BLaER1 treated with 17β-estradiol and CSF1 and Interleukin-3, amounts not matched to agents 10 nM and 100 nM (cell line): ENCODE measurements at regions not wholly inside any gene's neighbourhood (a gene's known extent, or its start where the extent isn't known, plus 50 kb on each side); places are given as distances from the start of the nearest gene placed in this dataset.

Experiments used
- H3K27ac ChIP-seq, 11 experiments: shearing (Covaris generic); formaldehyde crosslinking; 2 replicates each; pipeline ENCODE4 v1.8.1; 2022
- H3K27me3 ChIP-seq, 11 experiments: shearing (Covaris generic); formaldehyde crosslinking; 2 replicates each; pipeline ENCODE4 v1.8.1; 2022
- H3K36me3 ChIP-seq, 11 experiments: shearing (Covaris generic); formaldehyde crosslinking; 2 replicates each; pipeline ENCODE4 v1.8.1; 2022
- H3K4me1 ChIP-seq, 10 experiments: shearing (Covaris generic); formaldehyde crosslinking; 2 replicates each; pipeline ENCODE4 v1.8.1; 2022
- H3K4me2 ChIP-seq, 11 experiments: shearing (Covaris generic); formaldehyde crosslinking; 2 replicates each; pipeline ENCODE4 v1.8.1; 2022
- H3K4me3 ChIP-seq, 10 experiments: shearing (Covaris generic); formaldehyde crosslinking; 2 replicates each; pipeline ENCODE4 v1.8.1; 2022
- H3K9ac ChIP-seq, 11 experiments: shearing (Covaris generic); formaldehyde crosslinking; 2 replicates each; pipeline ENCODE4 v1.8.1; 2022
- H3K9me3 ChIP-seq, 11 experiments: shearing (Covaris generic); formaldehyde crosslinking; replicated peaks in 1 of 11; 2 replicates each; pipeline ENCODE4 v1.8.1; 2022
- H4K20me1 ChIP-seq, 11 experiments: shearing (Covaris generic); formaldehyde crosslinking; 2 replicates each; pipeline ENCODE4 v1.8.1; 2022
- Cebpa-rat ChIP-seq, 11 experiments: shearing (Covaris generic); IDR thresholded peaks; 2 replicates each; pipeline ENCODE4 v1.8.1; 2022

DNA sequence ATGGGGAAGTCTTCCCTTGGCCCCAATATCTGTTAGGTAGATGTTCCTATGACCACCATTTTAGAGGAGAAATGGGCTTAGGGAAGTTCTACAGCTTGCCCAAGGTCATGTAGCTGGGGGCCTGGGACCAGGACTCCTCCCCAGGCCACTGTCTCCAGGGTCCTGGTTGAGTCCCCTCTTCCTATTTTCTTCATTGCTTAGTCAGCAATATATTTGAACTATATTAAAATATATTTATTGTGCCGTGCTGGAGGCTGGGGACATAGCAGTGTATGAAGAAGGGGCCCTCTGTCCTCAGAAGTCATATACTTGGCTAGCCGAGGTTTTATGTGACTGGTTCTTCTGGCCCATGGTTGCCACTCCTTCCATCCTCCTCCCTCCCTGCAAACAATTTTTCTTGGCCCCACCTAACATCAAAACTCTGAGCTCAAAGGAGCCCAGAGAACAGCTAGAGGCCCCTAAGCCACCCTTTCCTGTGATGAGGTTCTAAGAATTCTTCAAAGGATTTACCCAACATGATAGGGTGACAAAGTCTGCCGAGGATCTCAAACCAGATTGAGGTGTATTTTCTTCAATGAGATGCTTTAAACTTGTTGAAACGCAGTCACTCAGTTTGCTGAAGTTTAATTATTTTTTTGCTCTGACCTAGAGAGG, 121.2 kb upstream of the RASGRP1 start:
- Histone ChIP-seq H4K20me1 (no peaks in the 10 kb centered on the region), H3K4me1 (peaks cover 43 to 57% (median 51%) of the 10 kb centered on the region in 10 experiments), H3K9me3 (peaks cover 0 to 14% (median 7%) of the 10 kb centered on the region in 11 experiments; a peak in 9 of 22 replicates), H3K27me3 (no peaks in the 10 kb centered on the region), H3K9ac (no peak overlapping the region), H3K4me2 (peak overlapping the region in 2 of 11 experiments; percentile 59 to 71; a peak in 4 of 22 replicates), H3K4me3 (no peak overlapping the region), H3K36me3 (no peaks in the 10 kb centered on the region), H3K27ac (peak overlapping the region in 1 of 11 experiments; percentile 50; a peak in 2 of 22 replicates)
- no peak for TF ChIP-seq Cebpa-rat (IDR thresholded peaks at IDR 0.05)

DNA sequence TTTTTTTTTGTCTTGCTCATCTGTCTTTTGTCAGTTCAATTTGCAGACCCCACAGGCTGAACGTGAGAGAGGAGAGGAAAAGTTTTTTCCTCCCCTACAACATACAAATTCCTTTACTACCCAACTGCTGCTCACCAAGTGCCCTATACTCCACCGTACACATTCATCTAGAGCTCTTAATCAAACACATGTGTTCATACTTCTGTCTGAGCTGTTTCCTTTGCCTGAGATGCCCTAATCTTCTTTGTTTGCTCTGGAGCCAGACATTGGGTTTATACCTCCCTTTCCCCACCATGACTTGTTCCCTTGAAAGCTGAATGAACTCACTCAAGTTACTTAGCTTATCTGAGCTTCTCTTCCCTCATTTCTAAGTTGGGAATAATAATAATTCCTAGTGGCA, 122.7 kb upstream of the RASGRP1 start:
- TF ChIP-seq Cebpa-rat (IDR thresholded peaks at IDR 0.05), result no peak
- Histone ChIP-seq H3K4me2 (no peak overlapping the region), H4K20me1 (no peaks in the 10 kb centered on the region), H3K9ac (no peak overlapping the region), H3K9me3 (peaks cover 0 to 4% (median under 1%) of the 10 kb centered on the region in 11 experiments; a peak in 6 of 22 replicates), H3K4me1 (peaks cover 43 to 59% (median 51%) of the 10 kb centered on the region in 10 experiments), H3K36me3 (no peaks in the 10 kb centered on the region), H3K27ac (no peak overlapping the region), H3K4me3 (no peak overlapping the region), H3K27me3 (no peaks in the 10 kb centered on the region)

DNA sequence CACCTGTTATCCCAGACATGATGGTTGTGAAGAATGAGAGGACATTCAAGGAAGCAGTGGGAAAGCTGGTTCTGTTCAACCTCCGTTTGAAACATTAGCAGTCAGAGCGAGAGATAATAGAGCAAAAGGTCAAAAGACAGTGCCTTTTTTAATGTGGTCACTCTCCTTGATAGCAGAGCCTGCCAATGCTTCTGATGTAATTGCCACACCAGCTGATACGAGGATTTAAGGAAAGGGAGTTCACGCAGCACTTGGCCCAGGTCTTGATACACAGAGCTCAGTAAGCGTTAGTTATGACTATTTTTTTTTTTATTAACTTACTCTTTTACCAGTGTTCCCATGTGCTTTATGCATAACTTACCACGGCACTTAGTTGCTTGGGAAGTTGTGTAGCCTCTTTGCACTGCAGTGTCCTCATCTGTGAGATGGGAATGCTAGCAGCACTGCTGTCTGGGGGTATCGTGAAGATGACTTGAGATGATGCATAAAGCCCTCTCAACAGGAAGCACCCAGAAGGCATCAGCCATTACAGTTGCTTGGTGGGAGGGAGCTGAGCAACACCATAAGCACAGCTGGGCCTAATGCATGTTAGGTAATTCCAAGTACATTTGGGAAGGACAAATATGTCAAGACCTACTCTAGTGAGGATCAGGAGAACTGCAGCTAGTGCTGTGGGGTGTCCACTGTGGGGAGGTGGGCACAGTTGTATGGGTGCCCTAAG, 123.3 kb upstream of the RASGRP1 start:
- H3K9me3 ChIP-seq, result no peaks in the 10 kb centered on the region
- H3K27ac ChIP-seq, result no peak overlapping the region
- no peaks in the 10 kb centered on the region for H4K20me1 ChIP-seq
- no peaks in the 10 kb centered on the region for H3K27me3 ChIP-seq
- no peak overlapping the region for H3K4me3 ChIP-seq
- H3K4me2 ChIP-seq, result no peak overlapping the region
- no peaks in the 10 kb centered on the region for H3K36me3 ChIP-seq
- no peak overlapping the region for H3K9ac ChIP-seq
- no peak for TF ChIP-seq Cebpa-rat (IDR thresholded peaks at IDR 0.05)
- peaks cover 37 to 55% (median 46%) of the 10 kb centered on the region in 10 experiments for H3K4me1 ChIP-seq

GRCh38 chr15:38688761-38689160, 124.1 kb upstream of the RASGRP1 start:
- Histone ChIP-seq H4K20me1 (no peaks in the 10 kb centered on the region), H3K9me3 (no peaks in the 10 kb centered on the region), H3K4me1 (peaks cover 31 to 46% (median 38%) of the 10 kb centered on the region in 10 experiments), H3K27me3 (no peaks in the 10 kb centered on the region), H3K27ac (0 out of 22 replicates have a peak overlapping the region, but pooled peaks of 1 of the 11 experiments have one; percentile 4), H3K4me2 (peak overlapping the region in 10 of 11 experiments; percentile 16 to 66 (median 48); a peak in 9 of 22 replicates), H3K36me3 (no peaks in the 10 kb centered on the region), H3K4me3 (no peak overlapping the region), H3K9ac (no peak overlapping the region)
- no peak for TF ChIP-seq Cebpa-rat (IDR thresholded peaks at IDR 0.05)

DNA sequence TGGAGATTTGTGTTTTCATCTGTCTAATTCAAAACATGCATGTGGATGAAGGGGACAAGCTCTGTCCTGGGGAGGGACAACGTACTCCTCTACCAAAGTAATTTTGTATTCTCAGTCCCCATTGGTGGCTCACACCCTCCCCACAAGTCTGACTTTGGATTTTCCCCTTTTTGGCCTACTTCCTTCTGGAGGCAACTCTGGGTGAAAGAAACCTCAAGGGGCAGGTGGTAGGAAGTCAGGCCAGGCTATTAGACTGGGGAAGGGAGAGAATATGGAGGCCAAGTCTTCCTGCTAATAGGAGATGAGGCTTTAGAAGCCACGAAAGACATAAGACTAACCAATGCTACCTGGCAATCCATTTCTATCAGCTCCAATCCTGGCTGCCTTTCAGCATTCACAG, 124.9 kb upstream of the RASGRP1 start:
- H3K9ac ChIP-seq, result no peak overlapping the region
- no peaks in the 10 kb centered on the region for H3K36me3 ChIP-seq
- no peaks in the 10 kb centered on the region for H3K9me3 ChIP-seq
- H3K27ac ChIP-seq, result 0 out of 22 replicates have a peak overlapping the region, but pooled peaks of 1 of the 11 experiments have one; percentile 4
- H3K4me1 ChIP-seq, result peaks cover 23 to 39% (median 31%) of the 10 kb centered on the region in 10 experiments
- peak overlapping the region; percentile 16 to 66 (median 50) for H3K4me2 ChIP-seq
- H4K20me1 ChIP-seq, result no peaks in the 10 kb centered on the region
- H3K27me3 ChIP-seq, result no peaks in the 10 kb centered on the region
- TF ChIP-seq Cebpa-rat (IDR thresholded peaks at IDR 0.05), result no peak
- H3K4me3 ChIP-seq, result no peak overlapping the region

GRCh38 chr15:38690216-38690615, 125.6 kb upstream of the RASGRP1 start:
- H4K20me1 ChIP-seq, result no peaks in the 10 kb centered on the region
- H3K9me3 ChIP-seq, result no peaks in the 10 kb centered on the region
- H3K36me3 ChIP-seq, result no peaks in the 10 kb centered on the region
- TF ChIP-seq Cebpa-rat (IDR thresholded peaks at IDR 0.05), result no peak
- no peak overlapping the region for H3K9ac ChIP-seq
- H3K4me3 ChIP-seq, result no peak overlapping the region
- H3K4me1 ChIP-seq, result peaks cover 22 to 32% (median 25%) of the 10 kb centered on the region in 10 experiments
- H3K4me2 ChIP-seq, result peak overlapping the region; percentile 16 to 66 (median 50); a peak in 15 of 22 replicates
- no peak overlapping the region for H3K27ac ChIP-seq
- H3K27me3 ChIP-seq, result no peaks in the 10 kb centered on the region

GRCh38 chr15:38690719-38691332, 126.2 kb upstream of the RASGRP1 start:
- Histone ChIP-seq H3K4me3 (no peak overlapping the region), H3K27me3 (no peaks in the 10 kb centered on the region), H3K9ac (no peak overlapping the region), H3K4me1 (peaks cover 22 to 31% (median 28%) of the 10 kb centered on the region in 10 experiments), H3K36me3 (no peaks in the 10 kb centered on the region), H4K20me1 (no peaks in the 10 kb centered on the region), H3K27ac (no peak overlapping the region), H3K4me2 (no peak overlapping the region), H3K9me3 (no peaks in the 10 kb centered on the region)
- TF ChIP-seq Cebpa-rat (IDR thresholded peaks at IDR 0.05), result no peak

DNA sequence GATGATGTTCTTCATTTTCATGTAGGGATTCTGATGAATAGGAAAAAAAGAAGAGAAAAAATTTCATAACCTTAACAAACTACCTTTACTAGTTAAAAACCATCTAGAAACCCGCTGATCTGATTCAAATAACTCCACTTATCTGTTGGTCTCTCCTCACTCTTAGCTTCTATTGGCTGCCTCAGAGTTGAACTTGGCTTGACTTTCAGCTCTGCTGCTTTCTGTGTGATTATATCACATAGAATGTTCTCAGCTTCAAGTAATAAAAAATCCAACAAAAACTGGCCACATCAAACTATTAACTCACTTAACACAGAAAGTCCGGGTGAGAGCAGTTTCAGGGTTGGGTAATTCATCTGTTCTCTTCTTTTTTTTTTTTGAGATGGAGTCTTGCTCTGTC, 126.8 kb upstream of the RASGRP1 start:
- H4K20me1 ChIP-seq, result no peaks in the 10 kb centered on the region
- no peak overlapping the region for H3K27ac ChIP-seq
- TF ChIP-seq Cebpa-rat (IDR thresholded peaks at IDR 0.05), result no peak
- H3K9ac ChIP-seq, result no peak overlapping the region
- no peaks in the 10 kb centered on the region for H3K27me3 ChIP-seq
- H3K4me2 ChIP-seq, result no peak overlapping the region
- H3K4me3 ChIP-seq, result no peak overlapping the region
- no peaks in the 10 kb centered on the region for H3K36me3 ChIP-seq
- no peaks in the 10 kb centered on the region for H3K9me3 ChIP-seq
- peaks cover 26 to 36% (median 33%) of the 10 kb centered on the region in 10 experiments for H3K4me1 ChIP-seq
